ENCODE measurements at regions not wholly inside any gene's neighbourhood (a gene's known extent, or its start where the extent isn't known, plus 50 kb on each side); places are given as distances from the start of the nearest gene placed in this dataset.
"Not testable (repeated sequence)": the region's sequence is repeated elsewhere in the genome, so short reads cannot be mapped to it uniquely, and the experiment has no call there.

GRCh38 chr2:48045613-48046012, 139.3 kb upstream of the FBXO11 start:
- DNase-seq: no peak

GRCh38 chr2:48048476-48049171, 142.3 kb upstream of the FBXO11 start:
- DNase-seq: no peak

- no peak for DNase-seq
Measured at GRCh38 chr2:48049371-48049770, 143.1 kb upstream of the FBXO11 start.

GRCh38 chr2:48050711-48051110, 144.4 kb upstream of the FBXO11 start:
- DNase-seq: no peak

GRCh38 chr2:48059975-48060374, 153.7 kb upstream of the FBXO11 start:
- DNase-seq: no peak

- DNase-seq: not testable (repeated sequence)
Measured at GRCh38 chr2:48061656-48062055, 155.4 kb upstream of the FBXO11 start.

- DNase-seq: no peak
Measured at GRCh38 chr2:48065096-48065495, 158.8 kb upstream of the FBXO11 start.

- DNase-seq: no peak
Measured at GRCh38 chr2:48066000-48066399, 159.7 kb upstream of the FBXO11 start.

- DNase-seq: no peak
Measured at GRCh38 chr2:48069769-48070168, 163.5 kb upstream of the FBXO11 start.

- DNase-seq: no peak
Measured at GRCh38 chr2:48070415-48070814, 164.1 kb upstream of the FBXO11 start.

- DNase-seq: no peak
Measured at GRCh38 chr2:48072583-48072982, 166.3 kb upstream of the FBXO11 start.

GRCh38 chr2:48075631-48076030, 169.3 kb upstream of the FBXO11 start:
- DNase-seq: no peak

GRCh38 chr2:48080534-48081316, 174.4 kb upstream of the FBXO11 start:
- no peak for DNase-seq

- no peak for DNase-seq
Measured at GRCh38 chr2:48081317-48081628, 175.0 kb upstream of the FBXO11 start.

- DNase-seq: no peak
Measured at GRCh38 chr2:48085888-48086287, 179.6 kb upstream of the FBXO11 start.

- DNase-seq: no peak
Measured at GRCh38 chr2:48088994-48089393, 182.7 kb upstream of the FBXO11 start.

GRCh38 chr2:48089644-48090043, 183.3 kb upstream of the FBXO11 start:
- no peak for DNase-seq

GRCh38 chr2:48092846-48093803, 186.8 kb upstream of the FBXO11 start:
- DNase-seq: no peak

- not testable (repeated sequence) for DNase-seq
Measured at GRCh38 chr2:48096765-48097164, 190.5 kb upstream of the FBXO11 start.

GRCh38 chr2:48098539-48098938, 192.2 kb upstream of the FBXO11 start:
- no peak for DNase-seq

- no peak for DNase-seq
Measured at GRCh38 chr2:48104418-48104817, 198.1 kb upstream of the FBXO11 start.

- no peak for DNase-seq
Measured at GRCh38 chr2:48105848-48106247, 199.6 kb upstream of the FBXO11 start.

GRCh38 chr2:48107326-48107925, 201.1 kb upstream of the FBXO11 start:
- DNase-seq: no peak

All from CD4-positive, alpha-beta T cell treated with Interleukin-21 for 1 hour (primary cell).